A673 (cell line): ENCODE measurements at regions not wholly inside any gene's neighbourhood (a gene's known extent, or its start where the extent isn't known, plus 50 kb on each side); places are given as distances from the start of the nearest gene placed in this dataset.

Experiments used
- BruUV-seq: library from RNA; stranded (reverse); fragments of 400-500 nt; replicated peaks from 2 replicates; lab custom pipeline; 2021; lab: Mats Ljungman, UMichigan
- CTCF ChIA-PET: fragments of 300-600 bp; sonication (Branson Sonifier 250); formaldehyde crosslinking; loops from one replicate; lab custom pipeline; 2022; ENCODE audit warnings: antibody characterized with exemption; lab: Charles Lee
- POLR2A ChIA-PET: fragments of 300-600 bp; sonication (Branson Sonifier 250); formaldehyde crosslinking; loops from one replicate; lab custom pipeline; 2022; ENCODE audit warnings: antibody characterized with exemption; ENCODE audit not compliant: low non-redundant PET; lab: Charles Lee
- DNase-seq: peaks from one replicate; pipeline ENCODE4 v3.0.0-alpha.2; 2015; ENCODE audit warnings: low spot score
- H3K27ac ChIP-seq: fragments of 200-600 bp; sonication (generic); 2 replicates; pipeline ENCODE4 v1.5.1; 2016; ENCODE audit warnings: mixed run types, low read depth, mild to moderate bottlenecking, mixed read lengths, antibody characterized with exemption, low read length; ENCODE audit not compliant: poor library complexity, severe bottlenecking
- H3K27me3 ChIP-seq: fragments of 200-600 bp; sonication (generic); replicated peaks from 2 replicates; pipeline ENCODE4 v1.6.1; 2017; ENCODE audit warnings: mixed run types, low read depth, mild to moderate bottlenecking, mixed read lengths, antibody characterized with exemption, low read length; ENCODE audit not compliant: insufficient read depth, poor library complexity
- H3K36me3 ChIP-seq: fragments of 200-600 bp; sonication (generic); 2 replicates; pipeline ENCODE4 v1.6.1; 2016; ENCODE audit warnings: mixed run types, mild to moderate bottlenecking, mixed read lengths, antibody characterized with exemption, low read length; ENCODE audit not compliant: insufficient read depth, poor library complexity, severe bottlenecking
- H3K4me1 ChIP-seq: fragments of 200-600 bp; sonication (generic); 2 replicates; pipeline ENCODE4 v1.6.1; 2017; ENCODE audit warnings: mixed run types, mild to moderate bottlenecking, mixed read lengths, antibody characterized with exemption, low read length; ENCODE audit not compliant: insufficient read depth, poor library complexity, severe bottlenecking
- H3K4me3 ChIP-seq: fragments of 200-600 bp; sonication (generic); 2 replicates; pipeline ENCODE4 v1.5.1; 2016; ENCODE audit warnings: low read depth, mixed run types, mild to moderate bottlenecking, mixed read lengths, low read length; ENCODE audit not compliant: poor library complexity, severe bottlenecking
- H3K9me3 ChIP-seq: fragments of 200-600 bp; sonication (generic); 2 replicates; pipeline ENCODE4 v1.6.1; 2016; ENCODE audit warnings: mixed run types, low read depth, mild to moderate bottlenecking, mixed read lengths, antibody characterized with exemption, low read length; ENCODE audit not compliant: poor library complexity, severe bottlenecking
- EZH2 ChIP-seq: fragments of 200-600 bp; sonication (generic); IDR thresholded peaks from 2 replicates; pipeline ENCODE4 v1.6.1; 2017; ENCODE audit warnings: borderline replicate concordance, low read depth, mild to moderate bottlenecking, mixed read lengths, antibody characterized with exemption, low read length; ENCODE audit not compliant: poor library complexity, severe bottlenecking
- intact Hi-C: fragments of 100-400 bp; cut with micrococcal nuclease; formaldehyde crosslinking; loops from one replicate; pipeline ENCODE4 v1.10.0; 2022; ENCODE audit not compliant: unreplicated experiment
- TF ChIP-seq, protein P1 (sequence below): fragments of 300-800, 200-600 bp; sonication (generic); conservative IDR thresholded peaks from 2 replicates; pipeline ENCODE4 v1.5.1; 2017; ENCODE audit warnings: low read depth, mild to moderate bottlenecking, antibody characterized with exemption, low read length, moderate library complexity, mixed read lengths

DNA sequence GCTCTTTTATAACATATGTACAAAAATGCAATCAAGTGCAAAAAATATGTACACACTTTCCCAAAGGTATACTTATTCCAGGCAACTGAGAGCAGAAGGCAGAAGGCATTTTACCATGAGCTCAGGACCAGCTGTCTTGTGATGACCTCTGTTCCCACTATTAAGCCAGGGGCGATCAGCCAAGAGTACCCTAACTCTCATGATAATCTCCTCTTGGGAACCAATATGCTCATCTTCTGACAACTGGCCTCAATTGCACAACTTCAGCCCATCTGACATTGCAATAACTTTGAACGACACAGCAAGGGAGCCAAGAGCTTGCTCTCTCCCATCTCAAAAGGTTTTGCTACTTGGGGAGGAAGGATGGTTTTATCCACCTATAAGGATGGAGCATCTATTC, 471.9 kb downstream of the HS3ST3B1 start:
- Histone ChIP-seq H3K4me1 (no peaks in the 10 kb centered on the region), H3K9me3 (peaks cover 46% of the 10 kb centered on the region), H3K4me3 (no peak overlapping the region), H3K27me3 (no peaks in the 10 kb centered on the region), H3K36me3 (no peaks in the 10 kb centered on the region), H3K27ac (no peak overlapping the region)
- CTCF ChIA-PET, result no interaction called here
- POLR2A ChIA-PET, result no interaction called here
- TF ChIP-seq, protein P1, sequence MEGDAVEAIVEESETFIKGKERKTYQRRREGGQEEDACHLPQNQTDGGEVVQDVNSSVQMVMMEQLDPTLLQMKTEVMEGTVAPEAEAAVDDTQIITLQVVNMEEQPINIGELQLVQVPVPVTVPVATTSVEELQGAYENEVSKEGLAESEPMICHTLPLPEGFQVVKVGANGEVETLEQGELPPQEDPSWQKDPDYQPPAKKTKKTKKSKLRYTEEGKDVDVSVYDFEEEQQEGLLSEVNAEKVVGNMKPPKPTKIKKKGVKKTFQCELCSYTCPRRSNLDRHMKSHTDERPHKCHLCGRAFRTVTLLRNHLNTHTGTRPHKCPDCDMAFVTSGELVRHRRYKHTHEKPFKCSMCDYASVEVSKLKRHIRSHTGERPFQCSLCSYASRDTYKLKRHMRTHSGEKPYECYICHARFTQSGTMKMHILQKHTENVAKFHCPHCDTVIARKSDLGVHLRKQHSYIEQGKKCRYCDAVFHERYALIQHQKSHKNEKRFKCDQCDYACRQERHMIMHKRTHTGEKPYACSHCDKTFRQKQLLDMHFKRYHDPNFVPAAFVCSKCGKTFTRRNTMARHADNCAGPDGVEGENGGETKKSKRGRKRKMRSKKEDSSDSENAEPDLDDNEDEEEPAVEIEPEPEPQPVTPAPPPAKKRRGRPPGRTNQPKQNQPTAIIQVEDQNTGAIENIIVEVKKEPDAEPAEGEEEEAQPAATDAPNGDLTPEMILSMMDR, result no peak
- TF ChIP-seq EZH2, result no peak
- intact Hi-C loops, result no loop called here
- DNase-seq, result no peak
- no TSS peak for BruUV-seq

- CTCF ChIA-PET, result no interaction called here
- peaks cover 36% of the 10 kb centered on the region for H3K9me3 ChIP-seq
- H3K4me3 ChIP-seq, result no peak overlapping the region
- H3K4me1 ChIP-seq, result no peaks in the 10 kb centered on the region
- H3K36me3 ChIP-seq, result no peaks in the 10 kb centered on the region
- intact Hi-C loops, result no loop called here
- no TSS peak for BruUV-seq
- no peak for TF ChIP-seq EZH2
- no peak for DNase-seq
- H3K27ac ChIP-seq, result no peak overlapping the region
- POLR2A ChIA-PET, result no interaction called here
- H3K27me3 ChIP-seq, result no peaks in the 10 kb centered on the region
Measured at GRCh38 chr17:14771543-14771942, 470.7 kb downstream of the HS3ST3B1 start.

- CTCF ChIA-PET, result no interaction called here
- no TSS peak for BruUV-seq
- DNase-seq, result no peak
Measured at GRCh38 chr17:14768923-14769322, 468.0 kb downstream of the HS3ST3B1 start.

More at GRCh38 chr17:14768923-14769322, 468.0 kb downstream of the HS3ST3B1 start:
- POLR2A ChIA-PET, result no interaction called here
- H3K36me3 ChIP-seq, result no peaks in the 10 kb centered on the region
- intact Hi-C loops, result no loop called here
- H3K9me3 ChIP-seq, result peaks cover 35% of the 10 kb centered on the region
- TF ChIP-seq, protein P1, result no peak
- TF ChIP-seq EZH2, result no peak
- no peaks in the 10 kb centered on the region for H3K27me3 ChIP-seq
- no peak overlapping the region for H3K4me3 ChIP-seq
- no peak overlapping the region for H3K27ac ChIP-seq
- no peaks in the 10 kb centered on the region for H3K4me1 ChIP-seq
